ENCODE measurements at regions not wholly inside any gene's neighbourhood (a gene's known extent, or its start where the extent isn't known, plus 50 kb on each side); places are given as distances from the start of the nearest gene placed in this dataset.

DNA sequence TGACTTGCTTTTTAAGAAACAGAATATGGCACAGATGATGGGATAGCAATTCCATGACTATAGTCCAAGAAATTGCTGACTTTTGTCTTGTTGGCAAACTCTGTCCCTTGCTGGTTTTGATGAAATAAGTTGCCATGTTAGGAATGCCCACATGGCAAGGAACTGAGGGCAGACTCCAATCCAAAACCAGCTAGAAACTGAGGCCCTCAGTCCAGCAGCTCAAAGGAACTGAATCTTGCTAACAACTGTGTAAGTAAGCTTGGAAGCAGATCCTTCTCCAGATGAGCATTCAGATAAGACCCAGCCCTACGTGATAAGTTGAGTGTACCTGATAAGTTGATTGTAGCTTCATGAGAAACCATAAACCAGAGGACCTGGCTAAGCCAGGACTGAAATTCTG, 64.3 kb upstream of the BMPER start:
- TF ChIP-seq, protein P1, sequence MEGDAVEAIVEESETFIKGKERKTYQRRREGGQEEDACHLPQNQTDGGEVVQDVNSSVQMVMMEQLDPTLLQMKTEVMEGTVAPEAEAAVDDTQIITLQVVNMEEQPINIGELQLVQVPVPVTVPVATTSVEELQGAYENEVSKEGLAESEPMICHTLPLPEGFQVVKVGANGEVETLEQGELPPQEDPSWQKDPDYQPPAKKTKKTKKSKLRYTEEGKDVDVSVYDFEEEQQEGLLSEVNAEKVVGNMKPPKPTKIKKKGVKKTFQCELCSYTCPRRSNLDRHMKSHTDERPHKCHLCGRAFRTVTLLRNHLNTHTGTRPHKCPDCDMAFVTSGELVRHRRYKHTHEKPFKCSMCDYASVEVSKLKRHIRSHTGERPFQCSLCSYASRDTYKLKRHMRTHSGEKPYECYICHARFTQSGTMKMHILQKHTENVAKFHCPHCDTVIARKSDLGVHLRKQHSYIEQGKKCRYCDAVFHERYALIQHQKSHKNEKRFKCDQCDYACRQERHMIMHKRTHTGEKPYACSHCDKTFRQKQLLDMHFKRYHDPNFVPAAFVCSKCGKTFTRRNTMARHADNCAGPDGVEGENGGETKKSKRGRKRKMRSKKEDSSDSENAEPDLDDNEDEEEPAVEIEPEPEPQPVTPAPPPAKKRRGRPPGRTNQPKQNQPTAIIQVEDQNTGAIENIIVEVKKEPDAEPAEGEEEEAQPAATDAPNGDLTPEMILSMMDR (optimal IDR thresholded peaks at IDR 0.05 in 1 of 3, IDR thresholded peaks at IDR 0.05 in 1 of 3, conservative IDR thresholded peaks at IDR 0.05 in 1 of 3; ENCODE audit: extremely low read depth in 1 of 3, insufficient read depth in 2 of 3, low read length in 3 of 3), result no peak
- no peak for TF ChIP-seq EZH2 (IDR thresholded peaks at IDR 0.05; ENCODE audit: low read length)

Data from keratinocyte (primary cell).